OCI-LY1 (cell line): ENCODE measurements at regions not wholly inside any gene's neighbourhood (a gene's known extent, or its start where the extent isn't known, plus 50 kb on each side); places are given as distances from the start of the nearest gene placed in this dataset.

Experiments
- H2AFZ ChIP-seq: fragments of 200-600 bp; sonication (generic), shearing (Covaris generic); 2 replicates; pipeline ENCODE4 v1.6.0; 2014; ENCODE audit warnings: antibody characterized with exemption, mild to moderate bottlenecking, low read length
- H3F3A ChIP-seq: fragments of 200-600 bp; sonication (generic), shearing (Covaris generic); 2 replicates; pipeline ENCODE4 v1.6.0; 2014; ENCODE audit warnings: mild to moderate bottlenecking, antibody characterized with exemption, low read length, moderate library complexity; ENCODE audit not compliant: insufficient read depth
- H3K27ac ChIP-seq: fragments of 200-600 bp; sonication (generic); 2 replicates; pipeline ENCODE4 v1.5.1; 2014; ENCODE audit warnings: low read length, mixed run types, mild to moderate bottlenecking, low read depth; ENCODE audit not compliant: poor library complexity, severe bottlenecking
- H3K27me3 ChIP-seq: fragments of 200-600 bp; sonication (generic); 2 replicates; pipeline ENCODE4 v1.6.0; 2014; ENCODE audit warnings: antibody characterized with exemption, mild to moderate bottlenecking, low read length, moderate library complexity; ENCODE audit not compliant: insufficient read depth
- H3K36me3 ChIP-seq: fragments of 200-600 bp; sonication (generic); 2 replicates; pipeline ENCODE4 v1.6.1; 2014; ENCODE audit warnings: mild to moderate bottlenecking, antibody characterized with exemption, low read length, moderate library complexity, mixed read lengths; ENCODE audit not compliant: insufficient read depth
- H3K4me1 ChIP-seq: fragments of 200-600 bp; sonication (generic); 2 replicates; pipeline ENCODE4 v1.5.1; 2014; ENCODE audit warnings: mild to moderate bottlenecking, low read length, moderate library complexity; ENCODE audit not compliant: insufficient read depth, severe bottlenecking
- H3K4me2 ChIP-seq: fragments of 200-600 bp; sonication (generic), shearing (Covaris generic); 2 replicates; pipeline ENCODE4 v1.6.1; 2014; ENCODE audit warnings: low read length
- H3K4me3 ChIP-seq: fragments of 200-600 bp; sonication (generic); 2 replicates; pipeline ENCODE4 v1.5.1; 2014; ENCODE audit warnings: low read length, low read depth, mild to moderate bottlenecking, mixed read lengths; ENCODE audit not compliant: poor library complexity, severe bottlenecking
- H3K79me2 ChIP-seq: fragments of 200-600 bp; shearing (Covaris generic); 2 replicates; pipeline ENCODE4 v1.6.1; 2016; ENCODE audit warnings: mixed run types, low read length, mixed read lengths; ENCODE audit not compliant: insufficient read depth
- H3K9ac ChIP-seq: fragments of 200-600 bp; sonication (generic), shearing (Covaris generic); 2 replicates; pipeline ENCODE4 v1.6.1; 2014; ENCODE audit warnings: mild to moderate bottlenecking, low read length, mixed read lengths
- H3K9me2 ChIP-seq: fragments of 200-600 bp; sonication (generic), shearing (Covaris generic); 2 replicates; pipeline ENCODE4 v1.6.1; 2014; ENCODE audit warnings: low read depth, mild to moderate bottlenecking, low read length, mixed read lengths
- H3K9me3 ChIP-seq: fragments of 200-600 bp; shearing (Covaris generic); 2 replicates; pipeline ENCODE4 v1.6.1; 2014; ENCODE audit warnings: low read length, mixed read lengths
- H4K20me1 ChIP-seq: fragments of 200-600 bp; sonication (generic), shearing (Covaris generic); 2 replicates; pipeline ENCODE4 v1.6.0; 2016; ENCODE audit warnings: mild to moderate bottlenecking, low read length; ENCODE audit not compliant: insufficient read depth
- CTCF ChIP-seq: fragments of 200-600 bp; sonication (generic), shearing (Covaris generic); IDR thresholded peaks from 2 replicates; pipeline ENCODE4 v1.5.1; 2017; ENCODE audit warnings: mild to moderate bottlenecking, antibody characterized with exemption, low read length, moderate library complexity, mixed read lengths
- EZH2 ChIP-seq: fragments of 200-600 bp; sonication (generic), shearing (Covaris generic); IDR thresholded peaks from 2 replicates; pipeline ENCODE4 v1.8.0; 2017; ENCODE audit warnings: borderline replicate concordance, mixed run types, mild to moderate bottlenecking, antibody characterized with exemption, low read length, moderate library complexity, mixed read lengths

GRCh38 chr20:60977901-60978300 is 274.2 kb upstream of the CDH4 start:
- Histone ChIP-seq H4K20me1 (no peaks in the 10 kb centered on the region), H3K4me2 (no peak overlapping the region), H2AFZ (no peak overlapping the region), H3K36me3 (no peaks in the 10 kb centered on the region), H3K9ac (no peak overlapping the region), H3K27me3 (no peaks in the 10 kb centered on the region), H3K27ac (no peak overlapping the region), H3K9me2 (no peaks in the 10 kb centered on the region), H3K4me3 (no peak overlapping the region), H3K9me3 (no peaks in the 10 kb centered on the region), H3F3A (no peaks in the 10 kb centered on the region), H3K4me1 (no peaks in the 10 kb centered on the region), H3K79me2 (no peaks in the 10 kb centered on the region)
- TF ChIP-seq CTCF = no peak
- TF ChIP-seq EZH2 = no peak

- Histone ChIP-seq H3K4me1 (no peaks in the 10 kb centered on the region), H3K4me2 (no peak overlapping the region)
- TF ChIP-seq EZH2 = no peak
- TF ChIP-seq CTCF = no peak
Measured at GRCh38 chr20:60984666-60985065, 267.4 kb upstream of the CDH4 start.

GRCh38 chr20:60986506-60987156 is 265.4 kb upstream of the CDH4 start:
- Histone ChIP-seq H3K27me3 (no peaks in the 10 kb centered on the region; the same call in 1 of the 2 replicates), H3K79me2 (no peaks in the 10 kb centered on the region), H3K4me1 (no peaks in the 10 kb centered on the region), H3K27ac (no peak overlapping the region), H2AFZ (no peak overlapping the region), H3K4me2 (no peak overlapping the region), H3K36me3 (no peaks in the 10 kb centered on the region), H3K9ac (no peak overlapping the region), H3K9me3 (no peaks in the 10 kb centered on the region), H3F3A (no peaks in the 10 kb centered on the region), H4K20me1 (no peaks in the 10 kb centered on the region), H3K4me3 (no peak overlapping the region), H3K9me2 (no peaks in the 10 kb centered on the region)
- TF ChIP-seq CTCF (no peak), EZH2 (no peak)

More at GRCh38 chr20:60984666-60985065, 267.4 kb upstream of the CDH4 start:
- Histone ChIP-seq H4K20me1 (no peaks in the 10 kb centered on the region), H3K27ac (no peak overlapping the region), H3F3A (no peaks in the 10 kb centered on the region), H3K9me2 (no peaks in the 10 kb centered on the region), H3K27me3 (no peaks in the 10 kb centered on the region), H3K9me3 (no peaks in the 10 kb centered on the region), H3K9ac (no peak overlapping the region), H2AFZ (no peak overlapping the region), H3K79me2 (no peaks in the 10 kb centered on the region), H3K36me3 (no peaks in the 10 kb centered on the region), H3K4me3 (no peak overlapping the region)
